ENCODE measurements at regions not wholly inside any gene's neighbourhood (a gene's known extent, or its start where the extent isn't known, plus 50 kb on each side); places are given as distances from the start of the nearest gene placed in this dataset.

DNA sequence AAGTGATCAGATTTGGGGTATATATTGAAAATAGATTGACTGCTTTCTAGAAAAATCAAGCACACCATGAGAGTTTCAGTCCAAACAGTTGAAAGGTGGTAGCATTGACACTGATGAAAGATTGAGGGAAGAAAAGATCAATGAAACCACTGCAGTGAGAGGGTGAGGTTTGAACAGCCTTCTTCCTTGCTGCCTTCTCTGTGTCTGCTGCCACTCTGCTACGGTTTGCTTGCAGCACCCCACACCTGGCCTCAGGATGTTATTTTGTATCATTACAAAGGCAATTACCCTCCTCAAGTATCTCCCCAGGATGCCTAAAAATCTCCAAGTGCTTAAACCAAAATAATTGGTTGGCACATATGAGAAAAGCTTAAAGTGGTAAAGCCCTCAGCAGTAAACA is 683.6 kb upstream of the ARPP21 start:
- no peaks in the 10 kb centered on the region for H3K27me3 ChIP-seq
- no peaks in the 10 kb centered on the region for H3K4me1 ChIP-seq
- H3K27ac ChIP-seq, result no peak overlapping the region
- no peaks in the 10 kb centered on the region for H3K36me3 ChIP-seq
- no peak for DNase-seq
- intact Hi-C loops (cut with DNase I), result no loop called here
- no peaks in the 10 kb centered on the region for H3K9me3 ChIP-seq
- TF ChIP-seq, protein P1, sequence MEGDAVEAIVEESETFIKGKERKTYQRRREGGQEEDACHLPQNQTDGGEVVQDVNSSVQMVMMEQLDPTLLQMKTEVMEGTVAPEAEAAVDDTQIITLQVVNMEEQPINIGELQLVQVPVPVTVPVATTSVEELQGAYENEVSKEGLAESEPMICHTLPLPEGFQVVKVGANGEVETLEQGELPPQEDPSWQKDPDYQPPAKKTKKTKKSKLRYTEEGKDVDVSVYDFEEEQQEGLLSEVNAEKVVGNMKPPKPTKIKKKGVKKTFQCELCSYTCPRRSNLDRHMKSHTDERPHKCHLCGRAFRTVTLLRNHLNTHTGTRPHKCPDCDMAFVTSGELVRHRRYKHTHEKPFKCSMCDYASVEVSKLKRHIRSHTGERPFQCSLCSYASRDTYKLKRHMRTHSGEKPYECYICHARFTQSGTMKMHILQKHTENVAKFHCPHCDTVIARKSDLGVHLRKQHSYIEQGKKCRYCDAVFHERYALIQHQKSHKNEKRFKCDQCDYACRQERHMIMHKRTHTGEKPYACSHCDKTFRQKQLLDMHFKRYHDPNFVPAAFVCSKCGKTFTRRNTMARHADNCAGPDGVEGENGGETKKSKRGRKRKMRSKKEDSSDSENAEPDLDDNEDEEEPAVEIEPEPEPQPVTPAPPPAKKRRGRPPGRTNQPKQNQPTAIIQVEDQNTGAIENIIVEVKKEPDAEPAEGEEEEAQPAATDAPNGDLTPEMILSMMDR (IDR thresholded peaks at IDR 0.05), result no peak
- H3K4me3 ChIP-seq, result no peak overlapping the region
- ATAC-seq, result no peak

DNA sequence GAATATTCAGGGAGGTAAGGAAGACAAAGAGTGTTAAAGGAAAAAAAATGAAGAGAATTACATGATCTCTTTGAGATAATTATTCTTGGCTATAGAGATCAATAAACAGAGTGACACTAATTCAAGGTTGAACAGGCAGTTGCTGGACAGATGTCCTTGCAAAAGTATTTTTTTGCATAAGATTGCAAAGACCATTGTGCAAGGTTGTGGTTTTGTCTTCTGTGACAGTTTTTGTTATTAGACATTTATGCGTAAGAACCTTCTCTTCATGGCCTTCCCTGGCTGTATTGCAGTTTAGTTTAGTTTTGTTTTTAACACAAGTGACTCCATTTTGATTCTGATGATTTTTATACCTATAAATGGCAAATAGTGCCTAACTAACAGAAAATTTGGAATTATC is 682.8 kb upstream of the ARPP21 start:
- H3K4me3 ChIP-seq, result no peak overlapping the region
- H3K27me3 ChIP-seq, result no peaks in the 10 kb centered on the region
- no peaks in the 10 kb centered on the region for H3K9me3 ChIP-seq
- H3K4me1 ChIP-seq, result no peaks in the 10 kb centered on the region
- no peaks in the 10 kb centered on the region for H3K36me3 ChIP-seq
- TF ChIP-seq, protein P1 (IDR thresholded peaks at IDR 0.05), result no peak
- DNase-seq (no peak), ATAC-seq (no peak)
- intact Hi-C loops (cut with DNase I), result no loop called here
- no peak overlapping the region for H3K27ac ChIP-seq

DNA sequence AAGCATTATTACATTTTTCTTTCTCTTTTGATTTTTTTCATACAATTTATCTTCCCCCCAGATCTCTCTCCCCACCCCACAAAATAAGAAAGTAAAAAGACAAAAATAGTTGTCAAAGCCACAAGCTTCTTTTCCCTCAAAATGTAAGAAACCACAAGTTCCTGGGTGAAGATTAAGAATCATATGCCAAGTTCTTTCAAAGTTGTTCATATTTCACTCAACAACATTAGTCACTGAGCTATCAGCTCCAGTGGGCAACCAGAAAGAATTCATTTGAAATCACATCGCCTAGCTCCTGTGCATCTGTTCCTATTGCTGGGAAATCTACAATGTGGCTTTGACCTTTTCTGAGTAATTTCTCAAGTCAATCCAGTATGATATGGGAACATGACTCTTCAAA is 681.6 kb upstream of the ARPP21 start:
- H3K9me3 ChIP-seq, result no peaks in the 10 kb centered on the region
- DNase-seq, result no peak
- intact Hi-C loops (cut with DNase I), result no loop called here
- no peak for ATAC-seq
- H3K36me3 ChIP-seq, result no peaks in the 10 kb centered on the region
- H3K4me3 ChIP-seq, result no peak overlapping the region
- H3K27ac ChIP-seq, result no peak overlapping the region
- TF ChIP-seq, protein P1 (IDR thresholded peaks at IDR 0.05), result no peak
- H3K27me3 ChIP-seq, result no peaks in the 10 kb centered on the region
- no peaks in the 10 kb centered on the region for H3K4me1 ChIP-seq

DNA sequence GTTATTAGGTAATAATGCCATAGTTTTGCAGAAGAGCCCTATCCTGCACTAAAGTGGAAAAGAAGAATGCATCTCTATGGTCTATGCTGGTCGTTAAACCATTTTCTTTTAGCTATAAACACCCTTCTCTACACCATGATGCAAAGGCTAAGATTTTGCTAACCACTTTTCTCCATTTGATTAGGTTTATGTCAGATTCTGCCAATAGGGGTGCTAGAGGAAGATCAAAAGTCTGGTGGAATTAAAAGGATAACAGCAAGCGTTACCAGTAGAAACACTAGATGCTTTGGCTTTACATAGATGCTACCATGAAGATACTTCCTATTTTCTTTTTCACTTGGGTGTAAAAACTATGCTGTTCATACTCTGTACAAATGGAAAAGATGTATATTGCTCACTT is 669.8 kb upstream of the ARPP21 start:
- Histone ChIP-seq H3K36me3 (no peaks in the 10 kb centered on the region), H3K4me3 (no peak overlapping the region), H3K27me3 (no peaks in the 10 kb centered on the region), H3K9me3 (no peaks in the 10 kb centered on the region), H3K27ac (no peak overlapping the region), H3K4me1 (no peaks in the 10 kb centered on the region)
- TF ChIP-seq, protein P1 (IDR thresholded peaks at IDR 0.05), result no peak
- intact Hi-C loops (cut with DNase I), result no loop called here
- no peak for DNase-seq
- no peak for ATAC-seq

DNA sequence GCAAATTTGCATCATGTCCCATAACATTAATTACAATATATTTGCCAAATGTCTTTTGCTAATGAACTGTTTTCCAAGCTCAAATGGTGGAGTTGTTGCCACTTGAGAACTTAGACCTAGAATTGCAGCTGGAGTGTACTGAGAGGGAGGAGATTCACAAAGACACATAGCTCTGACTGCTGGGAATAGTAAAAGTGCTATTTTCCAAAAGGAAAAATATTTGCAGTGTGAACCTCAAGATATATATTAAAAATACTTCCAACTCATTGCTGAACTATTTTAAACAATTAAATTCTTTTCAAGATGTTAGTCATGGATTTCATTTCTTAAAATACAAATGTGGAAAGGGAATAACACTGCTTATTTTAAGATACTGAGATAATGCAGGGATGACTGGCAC is 666.8 kb upstream of the ARPP21 start:
- H3K4me3 ChIP-seq, result no peak overlapping the region
- DNase-seq, result no peak
- intact Hi-C loops (cut with DNase I), result no loop called here
- H3K9me3 ChIP-seq, result peaks cover 0 to 22% of the 10 kb centered on the region in 2 donors
- no peak overlapping the region for H3K27ac ChIP-seq
- ATAC-seq, result no peak
- H3K27me3 ChIP-seq, result no peaks in the 10 kb centered on the region
- H3K4me1 ChIP-seq, result no peaks in the 10 kb centered on the region
- TF ChIP-seq, protein P1 (IDR thresholded peaks at IDR 0.05), result no peak
- no peaks in the 10 kb centered on the region for H3K36me3 ChIP-seq

Data from left lung (tissue), 4 donors.